HG03066 (cell line): ENCODE measurements at regions not wholly inside any gene's neighbourhood (a gene's known extent, or its start where the extent isn't known, plus 50 kb on each side); places are given as distances from the start of the nearest gene placed in this dataset.

Source experiments
- ATAC-seq: cut with Tn5 transposase; IDR thresholded peaks from one replicate; pipeline ENCODE4 v1.9.1; 2021; ENCODE audit warnings: low read depth; ENCODE audit not compliant: unreplicated experiment

GRCh38 chr12:125408718-125409117, 343.5 kb downstream of the AACS start:
- ATAC-seq: no peak

GRCh38 chr12:125412506-125412905, 347.3 kb downstream of the AACS start:
- ATAC-seq: no peak

GRCh38 chr12:125417446-125417845, 352.2 kb downstream of the AACS start:
- no peak for ATAC-seq

- no peak for ATAC-seq
These were observed 353.8 kb downstream of the AACS start for GRCh38 chr12:125418902-125419564.

GRCh38 chr12:125424909-125425308, 359.7 kb downstream of the AACS start:
- ATAC-seq: no peak

- no peak for ATAC-seq
These were observed 366.3 kb downstream of the AACS start for GRCh38 chr12:125431516-125431915.

- ATAC-seq: no peak
These were observed 368.9 kb downstream of the AACS start for GRCh38 chr12:125434131-125434530.

- peak; percentile 61 for ATAC-seq
These were observed 369.8 kb downstream of the AACS start for GRCh38 chr12:125434936-125435443.

GRCh38 chr12:125435871-125436270, 370.6 kb downstream of the AACS start:
- no peak for ATAC-seq

- ATAC-seq: no peak
These were observed 371.5 kb downstream of the AACS start for GRCh38 chr12:125436686-125437085.

- no peak for ATAC-seq
These were observed 375.2 kb downstream of the AACS start for GRCh38 chr12:125440399-125440798.

- ATAC-seq: no peak
These were observed 378.1 kb downstream of the AACS start for GRCh38 chr12:125443341-125443740.

GRCh38 chr12:125451408-125451807, 386.2 kb downstream of the AACS start:
- ATAC-seq: no peak

GRCh38 chr12:125453751-125454150, 388.5 kb downstream of the AACS start:
- no peak for ATAC-seq

- no peak for ATAC-seq
These were observed 389.1 kb downstream of the AACS start for GRCh38 chr12:125454291-125454690.

GRCh38 chr12:125454786-125455480, 389.7 kb downstream of the AACS start:
- ATAC-seq: no peak

- ATAC-seq: no peak
These were observed 390.3 kb downstream of the AACS start for GRCh38 chr12:125455556-125455955.

GRCh38 chr12:125458552-125459268, 393.5 kb downstream of the AACS start:
- ATAC-seq: no peak

- ATAC-seq: no peak
These were observed 396.6 kb downstream of the AACS start for GRCh38 chr12:125461831-125462230.

- no peak for ATAC-seq
These were observed 398.2 kb downstream of the AACS start for GRCh38 chr12:125463386-125463785.

GRCh38 chr12:125467363-125467762, 402.1 kb downstream of the AACS start:
- ATAC-seq: no peak
